Activated naive CD8-positive, alpha-beta T cell treated with anti-CD3 and anti-CD28 coated beads, Interleukin-2, amount 50 U/mL, for 24 hours (primary cell): ENCODE measurements at regions not wholly inside any gene's neighbourhood (a gene's known extent, or its start where the extent isn't known, plus 50 kb on each side); places are given as distances from the start of the nearest gene placed in this dataset.
"Not testable (repeated sequence)": the region's sequence is repeated elsewhere in the genome, so short reads cannot be mapped to it uniquely, and the experiment has no call there.

Experiments used
- ATAC-seq: fragments of 150-1000 bp; cut with Tn5 transposase; one replicate; pipeline ENCODE4 v1.10.0; 2021
- DNase-seq: peaks from one replicate; pipeline ENCODE4 v3.0.0; 2021
- H3K27ac Mint-ChIP-seq: one replicate; pipeline ENCODE4 v1.8.0; 2021; ENCODE audit warnings: mild to moderate bottlenecking, mixed read lengths
- H3K27me3 Mint-ChIP-seq: one replicate; pipeline ENCODE4 v1.8.0; 2021; ENCODE audit warnings: mixed read lengths
- H3K36me3 Mint-ChIP-seq: one replicate; pipeline ENCODE4 v1.8.0; 2021; ENCODE audit warnings: low read depth, mixed read lengths
- H3K4me1 Mint-ChIP-seq: one replicate; pipeline ENCODE4 v1.8.0; 2021; ENCODE audit warnings: mixed read lengths
- H3K4me3 Mint-ChIP-seq: one replicate; pipeline ENCODE4 v1.8.0; 2021; ENCODE audit warnings: mild to moderate bottlenecking, moderate library complexity, mixed read lengths
- H3K9me3 Mint-ChIP-seq: one replicate; pipeline ENCODE4 v1.8.0; 2021; ENCODE audit warnings: mixed read lengths

DNA sequence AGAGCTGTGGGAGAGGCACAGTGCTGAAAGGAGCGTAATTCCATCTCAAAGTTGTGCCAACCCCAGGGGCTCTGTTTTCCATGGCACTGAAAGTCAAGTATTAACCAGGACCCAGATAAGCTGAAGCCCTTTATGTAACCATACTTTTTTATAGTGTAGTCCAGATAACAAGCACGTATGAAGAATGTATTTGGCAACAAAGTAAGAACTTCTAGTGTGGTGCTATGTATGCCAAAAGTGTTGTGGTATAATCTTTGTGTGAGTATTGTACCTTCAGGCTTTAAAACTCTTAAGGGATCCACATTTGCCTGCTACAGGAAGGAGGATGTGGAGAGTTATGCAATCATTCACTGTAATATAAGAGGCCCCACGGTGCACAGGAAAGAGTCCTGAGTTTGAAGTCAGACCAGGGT lies 129.4 kb downstream of the IBTK start:
- Mint-ChIP-seq H3K9me3 (no peaks in the 10 kb centered on the region), H3K4me1 (no peaks in the 10 kb centered on the region), H3K36me3 (no peaks in the 10 kb centered on the region), H3K27ac (no peak overlapping the region), H3K4me3 (no peak overlapping the region), H3K27me3 (no peaks in the 10 kb centered on the region)
- ATAC-seq (no peak), DNase-seq (no peak)

- H3K9me3 Mint-ChIP-seq: peaks cover 4% of the 10 kb centered on the region
- ATAC-seq: no peak
- no peaks in the 10 kb centered on the region for H3K36me3 Mint-ChIP-seq
- no peak overlapping the region for H3K27ac Mint-ChIP-seq
- no peaks in the 10 kb centered on the region for H3K4me1 Mint-ChIP-seq
- H3K27me3 Mint-ChIP-seq: no peaks in the 10 kb centered on the region
- no peak overlapping the region for H3K4me3 Mint-ChIP-seq
- DNase-seq: no peak
Measured at GRCh38 chr6:82114748-82115147, 132.8 kb downstream of the IBTK start.

DNA sequence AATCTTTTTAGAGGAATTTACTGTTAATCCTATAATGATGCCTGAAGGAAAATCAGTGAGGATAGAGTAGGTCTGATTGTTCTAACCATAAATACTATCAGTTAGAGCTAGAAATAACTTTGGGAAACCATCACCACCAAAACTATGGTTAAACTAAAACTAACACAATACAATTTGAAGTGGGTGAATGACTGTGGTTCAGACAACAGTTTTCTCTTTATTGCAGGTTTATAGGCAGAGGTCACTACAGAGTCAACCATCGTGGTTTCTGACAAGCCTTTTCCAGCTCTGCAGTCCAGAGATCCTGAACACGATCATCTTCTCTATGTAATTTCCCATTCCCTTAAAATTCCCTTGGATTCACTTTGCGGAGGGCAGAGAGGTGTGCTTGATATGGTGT lies 134.3 kb downstream of the IBTK start:
- H3K4me1 Mint-ChIP-seq: no peaks in the 10 kb centered on the region
- DNase-seq: no peak
- no peak for ATAC-seq
- no peaks in the 10 kb centered on the region for H3K36me3 Mint-ChIP-seq
- no peak overlapping the region for H3K27ac Mint-ChIP-seq
- no peak overlapping the region for H3K4me3 Mint-ChIP-seq
- no peaks in the 10 kb centered on the region for H3K27me3 Mint-ChIP-seq
- H3K9me3 Mint-ChIP-seq: peaks cover 17% of the 10 kb centered on the region

GRCh38 chr6:82111818-82112217 lies 135.7 kb downstream of the IBTK start:
- Mint-ChIP-seq H3K4me3 (no peak overlapping the region), H3K27me3 (no peaks in the 10 kb centered on the region), H3K4me1 (no peaks in the 10 kb centered on the region), H3K9me3 (peaks cover 17% of the 10 kb centered on the region), H3K27ac (no peak overlapping the region), H3K36me3 (no peaks in the 10 kb centered on the region)
- ATAC-seq (no peak), DNase-seq (no peak)

DNA sequence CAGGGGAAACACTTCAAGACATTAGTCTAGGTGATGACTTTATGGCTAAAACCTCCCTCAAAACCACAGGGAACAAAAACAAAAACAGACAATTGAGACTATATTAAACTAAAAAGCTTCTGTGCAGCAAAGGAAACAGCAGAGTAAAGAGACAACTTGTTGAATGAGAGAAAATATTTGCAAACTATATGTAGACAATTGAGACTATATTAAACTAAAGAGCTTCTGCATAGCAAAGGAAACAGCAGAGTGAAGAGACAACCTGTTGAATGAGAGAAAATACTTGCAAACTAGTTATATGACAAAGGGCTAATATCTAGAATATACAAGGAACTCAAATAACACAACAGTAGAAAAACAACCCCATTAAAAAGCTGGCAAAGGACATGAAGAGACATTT lies 136.4 kb downstream of the IBTK start:
- H3K9me3 Mint-ChIP-seq: peaks cover 17% of the 10 kb centered on the region
- H3K4me1 Mint-ChIP-seq: no peaks in the 10 kb centered on the region
- ATAC-seq (no peak), DNase-seq (no peak)
- H3K4me3 Mint-ChIP-seq: no peak overlapping the region
- H3K27me3 Mint-ChIP-seq: no peaks in the 10 kb centered on the region
- H3K27ac Mint-ChIP-seq: no peak overlapping the region
- H3K36me3 Mint-ChIP-seq: no peaks in the 10 kb centered on the region

- not testable (repeated sequence) for ATAC-seq, H3K4me1 Mint-ChIP-seq, H3K9me3 Mint-ChIP-seq, H3K36me3 Mint-ChIP-seq, H3K27ac Mint-ChIP-seq, H3K4me3 Mint-ChIP-seq, H3K27me3 Mint-ChIP-seq, DNase-seq
Measured at GRCh38 chr6:82103171-82103570, 144.4 kb downstream of the IBTK start.

GRCh38 chr6:82101374-82102114 lies 146.0 kb downstream of the IBTK start:
- ATAC-seq, H3K9me3 Mint-ChIP-seq, H3K4me1 Mint-ChIP-seq, H3K27ac Mint-ChIP-seq, DNase-seq, H3K36me3 Mint-ChIP-seq, H3K27me3 Mint-ChIP-seq, H3K4me3 Mint-ChIP-seq: not testable (repeated sequence)

- H3K27me3 Mint-ChIP-seq, DNase-seq, H3K9me3 Mint-ChIP-seq, H3K36me3 Mint-ChIP-seq, H3K4me1 Mint-ChIP-seq, ATAC-seq, H3K27ac Mint-ChIP-seq, H3K4me3 Mint-ChIP-seq: not testable (repeated sequence)
Measured at GRCh38 chr6:82100763-82101162, 146.8 kb downstream of the IBTK start.

GRCh38 chr6:82097676-82098075 lies 149.9 kb downstream of the IBTK start:
- Mint-ChIP-seq H3K9me3 (peaks cover 8% of the 10 kb centered on the region), H3K4me1 (no peaks in the 10 kb centered on the region), H3K27me3 (no peaks in the 10 kb centered on the region), H3K4me3 (no peak overlapping the region), H3K36me3 (no peaks in the 10 kb centered on the region), H3K27ac (no peak overlapping the region)
- no peak for DNase-seq
- no peak for ATAC-seq

DNA sequence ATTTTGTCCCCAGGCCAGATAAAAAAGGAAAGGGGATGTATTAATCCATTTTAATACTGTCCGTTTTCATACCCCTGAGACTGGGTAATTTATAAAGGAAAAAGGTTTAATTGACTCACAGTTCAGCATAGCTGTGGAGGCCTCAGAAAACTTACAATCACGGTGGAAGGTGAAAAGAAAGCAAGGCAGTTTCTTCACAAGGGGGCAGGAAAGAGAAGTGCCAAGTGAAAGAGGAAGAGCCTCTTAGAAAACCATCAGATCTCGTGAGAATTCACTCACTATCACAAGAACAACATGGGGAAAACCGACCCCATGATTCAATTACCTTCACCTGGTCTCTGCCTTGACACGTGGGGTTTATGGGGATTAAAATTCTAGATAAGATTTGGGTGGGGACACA lies 152.5 kb downstream of the IBTK start:
- DNase-seq (no peak), ATAC-seq (no peak)
- H3K27ac Mint-ChIP-seq: no peak overlapping the region
- H3K36me3 Mint-ChIP-seq: no peaks in the 10 kb centered on the region
- H3K27me3 Mint-ChIP-seq: no peaks in the 10 kb centered on the region
- no peaks in the 10 kb centered on the region for H3K4me1 Mint-ChIP-seq
- H3K9me3 Mint-ChIP-seq: peaks cover 6% of the 10 kb centered on the region
- no peak overlapping the region for H3K4me3 Mint-ChIP-seq

DNA sequence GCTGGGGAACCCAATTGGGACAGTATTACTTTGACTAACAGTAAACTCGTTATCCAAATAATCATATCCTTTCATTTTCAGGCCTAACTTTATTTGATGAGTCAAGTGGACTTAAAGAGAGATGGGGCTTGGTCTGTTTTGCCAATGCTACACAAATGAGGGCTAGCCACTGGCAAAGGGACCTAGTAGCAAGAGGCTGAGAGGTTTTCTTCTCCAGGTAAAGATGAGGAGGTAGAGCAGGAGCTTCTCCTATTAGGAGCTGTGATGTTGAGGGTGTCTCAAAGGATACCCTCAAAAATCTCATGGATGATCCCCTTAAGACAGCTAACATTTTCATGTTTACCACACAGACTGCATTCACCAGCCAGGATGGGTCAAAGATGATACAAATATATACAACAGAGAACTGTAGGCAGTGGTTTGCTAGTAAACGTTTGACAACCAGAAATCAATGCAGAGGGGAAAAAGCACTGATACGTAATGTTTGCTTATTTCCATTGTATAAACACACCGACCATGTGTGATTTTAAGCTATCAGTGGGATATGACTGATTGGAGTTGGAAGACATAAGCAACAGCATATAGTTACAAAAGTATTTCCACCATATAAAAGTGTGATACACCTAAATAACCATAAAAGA lies 153.3 kb downstream of the IBTK start:
- no peak overlapping the region for H3K27ac Mint-ChIP-seq
- H3K9me3 Mint-ChIP-seq: peaks cover 6% of the 10 kb centered on the region
- H3K36me3 Mint-ChIP-seq: no peaks in the 10 kb centered on the region
- no peaks in the 10 kb centered on the region for H3K27me3 Mint-ChIP-seq
- DNase-seq (no peak), ATAC-seq (no peak)
- no peak overlapping the region for H3K4me3 Mint-ChIP-seq
- H3K4me1 Mint-ChIP-seq: no peaks in the 10 kb centered on the region

DNA sequence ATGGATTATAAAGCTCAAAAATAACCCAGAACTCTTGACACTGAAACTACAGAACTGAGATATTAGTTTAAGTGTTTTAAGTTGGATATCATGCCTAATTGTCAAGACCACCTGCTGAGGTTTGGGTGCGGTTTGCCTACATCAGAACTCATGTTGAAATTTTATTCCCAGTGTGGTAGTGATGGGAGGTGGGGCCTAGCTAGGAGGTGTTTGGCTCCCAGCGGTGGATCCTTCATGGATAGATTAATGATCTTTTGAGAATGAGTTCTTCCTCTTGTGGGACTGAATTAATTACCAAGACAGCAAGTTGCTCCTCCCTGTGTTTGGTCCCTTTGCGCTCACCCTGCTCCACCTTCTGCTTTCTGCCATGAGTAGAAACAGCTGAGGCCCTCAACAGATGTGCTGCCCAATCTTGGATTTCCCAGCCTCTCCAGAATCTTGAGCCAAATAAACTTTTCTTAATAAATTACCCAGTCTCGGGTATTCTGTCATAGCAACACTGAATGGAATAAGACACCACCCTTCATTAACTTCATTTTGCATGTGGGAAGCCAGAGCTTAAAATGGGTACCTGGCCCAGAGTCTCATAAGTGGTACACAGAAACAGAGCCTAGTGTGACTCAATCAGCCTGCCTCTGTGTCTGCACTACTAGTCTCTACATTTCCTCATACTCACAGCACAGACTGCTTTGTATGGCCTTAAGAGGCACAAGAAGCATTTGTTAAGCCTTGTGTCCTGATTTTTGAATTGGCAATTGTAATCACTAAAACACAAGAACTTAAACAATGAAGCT lies 158.4 kb downstream of the IBTK start:
- Mint-ChIP-seq H3K9me3 (peaks cover 3% of the 10 kb centered on the region), H3K27ac (no peak overlapping the region), H3K4me1 (no peaks in the 10 kb centered on the region), H3K36me3 (no peaks in the 10 kb centered on the region), H3K4me3 (no peak overlapping the region), H3K27me3 (no peaks in the 10 kb centered on the region)
- ATAC-seq (no peak), DNase-seq (no peak)

- Mint-ChIP-seq H3K36me3 (no peaks in the 10 kb centered on the region), H3K27me3 (no peaks in the 10 kb centered on the region), H3K27ac (no peak overlapping the region), H3K9me3 (peaks cover 3% of the 10 kb centered on the region), H3K4me3 (no peak overlapping the region), H3K4me1 (no peaks in the 10 kb centered on the region)
- DNase-seq (no peak), ATAC-seq (no peak)
Measured at GRCh38 chr6:82086944-82087343, 160.6 kb downstream of the IBTK start.

DNA sequence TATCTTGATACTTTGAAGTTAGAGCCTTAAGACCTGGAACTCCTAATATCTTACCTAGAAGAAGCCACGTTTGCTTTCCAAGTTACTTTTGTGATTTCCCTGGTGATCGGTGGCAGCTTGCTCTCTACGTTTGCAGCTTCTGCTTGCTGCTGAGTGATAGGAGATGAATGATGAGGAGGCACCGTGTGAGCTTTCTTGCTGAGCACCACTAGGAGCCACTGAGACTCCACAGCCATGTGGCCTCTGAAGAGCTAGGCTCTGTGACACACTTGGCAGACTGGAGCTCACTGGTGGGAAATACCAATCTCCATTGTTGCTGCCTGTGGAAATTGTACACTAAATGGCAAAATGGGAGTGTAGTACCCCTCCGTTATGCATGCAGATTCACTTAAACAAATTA lies 161.8 kb downstream of the IBTK start:
- H3K36me3 Mint-ChIP-seq: no peaks in the 10 kb centered on the region
- H3K9me3 Mint-ChIP-seq: no peaks in the 10 kb centered on the region
- H3K4me3 Mint-ChIP-seq: no peak overlapping the region
- no peaks in the 10 kb centered on the region for H3K4me1 Mint-ChIP-seq
- no peak overlapping the region for H3K27ac Mint-ChIP-seq
- no peak for ATAC-seq
- no peaks in the 10 kb centered on the region for H3K27me3 Mint-ChIP-seq
- no peak for DNase-seq

DNA sequence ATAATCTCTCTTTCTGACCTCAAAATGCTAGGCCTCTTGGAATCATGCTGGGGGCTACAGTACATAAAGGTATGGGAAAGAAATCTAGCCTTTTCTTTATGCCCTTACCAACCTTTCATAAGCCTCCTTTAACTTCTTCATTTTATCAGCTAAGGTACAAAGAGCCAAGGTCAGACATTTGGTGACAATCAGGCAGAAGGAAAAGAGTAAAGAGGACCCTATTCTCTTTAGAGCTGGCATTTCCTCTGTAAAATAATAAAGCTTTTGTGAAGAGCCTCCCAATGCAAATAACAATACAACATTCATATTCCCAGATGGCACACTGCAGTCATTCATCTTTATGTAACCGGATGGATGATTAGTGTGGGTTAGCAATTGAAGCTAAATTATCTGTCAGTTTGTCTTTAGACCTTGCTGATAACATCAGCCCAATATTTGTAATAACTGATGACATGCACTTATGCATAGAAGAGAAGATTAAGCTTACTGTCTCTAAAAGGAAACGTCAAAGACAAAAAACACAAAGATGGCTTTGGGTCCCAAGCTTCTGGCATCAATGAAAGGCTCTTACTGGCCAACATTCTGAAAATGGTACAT lies 163.1 kb downstream of the IBTK start:
- ATAC-seq (no peak), DNase-seq (no peak)
- no peak overlapping the region for H3K4me3 Mint-ChIP-seq
- no peaks in the 10 kb centered on the region for H3K36me3 Mint-ChIP-seq
- no peaks in the 10 kb centered on the region for H3K27me3 Mint-ChIP-seq
- no peaks in the 10 kb centered on the region for H3K9me3 Mint-ChIP-seq
- no peak overlapping the region for H3K27ac Mint-ChIP-seq
- H3K4me1 Mint-ChIP-seq: no peaks in the 10 kb centered on the region
